ENCODE measurements at regions not wholly inside any gene's neighbourhood (a gene's known extent, or its start where the extent isn't known, plus 50 kb on each side); places are given as distances from the start of the nearest gene placed in this dataset.

- Histone ChIP-seq H3K9ac (ENCODE audit: low read depth in 1 of 3, low read length in 3 of 3) (no peak overlapping the region), H3K27ac (ENCODE audit: low read depth, low read length) (no peak overlapping the region), H3K4me3 (ENCODE audit: low read length in 3 of 3) (no peak overlapping the region), H3K4me1 (ENCODE audit: control insufficient read depth in 3 of 3, insufficient read depth in 3 of 3, low read length in 3 of 3) (no peaks in the 10 kb centered on the region), H3K9me3 (ENCODE audit: control insufficient read depth in 3 of 3, low read length in 3 of 3) (no peaks in the 10 kb centered on the region), H3K36me3 (ENCODE audit: control insufficient read depth in 3 of 3, insufficient read depth in 3 of 3, low read length in 3 of 3) (no peaks in the 10 kb centered on the region), H3K27me3 (ENCODE audit: control insufficient read depth in 3 of 3, insufficient read depth in 3 of 3, low read length in 3 of 3) (no peaks in the 10 kb centered on the region)
Measured at GRCh38 chr4:11700751-11701226, 272.1 kb upstream of the HS3ST1 start.

GRCh38 chr4:11698846-11699590 lies 270.3 kb upstream of the HS3ST1 start:
- H3K27ac ChIP-seq (ENCODE audit: low read depth, low read length) = no peak overlapping the region
- no peak overlapping the region for H3K9ac ChIP-seq (ENCODE audit: low read depth in 1 of 3, low read length in 3 of 3)
- H3K9me3 ChIP-seq (ENCODE audit: control insufficient read depth in 3 of 3, low read length in 3 of 3) = peaks cover 0 to 2% (median 0%) of the 10 kb centered on the region in 3 donors
- H3K4me1 ChIP-seq (ENCODE audit: control insufficient read depth in 3 of 3, insufficient read depth in 3 of 3, low read length in 3 of 3) = no peaks in the 10 kb centered on the region
- H3K36me3 ChIP-seq (ENCODE audit: control insufficient read depth in 3 of 3, insufficient read depth in 3 of 3, low read length in 3 of 3) = no peaks in the 10 kb centered on the region
- H3K4me3 ChIP-seq (ENCODE audit: low read length in 3 of 3) = no peak overlapping the region
- no peaks in the 10 kb centered on the region for H3K27me3 ChIP-seq (ENCODE audit: control insufficient read depth in 3 of 3, insufficient read depth in 3 of 3, low read length in 3 of 3)

- H3K9ac ChIP-seq (ENCODE audit: low read depth in 1 of 3, low read length in 3 of 3) = no peak overlapping the region
- H3K4me3 ChIP-seq (ENCODE audit: low read length in 3 of 3) = no peak overlapping the region
- no peaks in the 10 kb centered on the region for H3K4me1 ChIP-seq (ENCODE audit: control insufficient read depth in 3 of 3, insufficient read depth in 3 of 3, low read length in 3 of 3)
- no peaks in the 10 kb centered on the region for H3K27me3 ChIP-seq (ENCODE audit: control insufficient read depth in 3 of 3, insufficient read depth in 3 of 3, low read length in 3 of 3)
- H3K27ac ChIP-seq (ENCODE audit: low read depth, low read length) = no peak overlapping the region
- no peaks in the 10 kb centered on the region for H3K36me3 ChIP-seq (ENCODE audit: control insufficient read depth in 3 of 3, insufficient read depth in 3 of 3, low read length in 3 of 3)
- peaks cover 0 to 6% (median 0%) of the 10 kb centered on the region in 3 donors for H3K9me3 ChIP-seq (ENCODE audit: control insufficient read depth in 3 of 3, low read length in 3 of 3)
Measured at GRCh38 chr4:11698033-11698432, 269.3 kb upstream of the HS3ST1 start.

GRCh38 chr4:11693693-11694092 lies 265.0 kb upstream of the HS3ST1 start:
- Histone ChIP-seq H3K4me3 (ENCODE audit: low read length in 3 of 3) (no peak overlapping the region), H3K27ac (ENCODE audit: low read depth, low read length) (no peak overlapping the region), H3K36me3 (ENCODE audit: control insufficient read depth in 3 of 3, insufficient read depth in 3 of 3, low read length in 3 of 3) (no peaks in the 10 kb centered on the region), H3K9me3 (ENCODE audit: control insufficient read depth in 3 of 3, low read length in 3 of 3) (peaks cover 0 to 6% (median 0%) of the 10 kb centered on the region in 3 donors), H3K27me3 (ENCODE audit: control insufficient read depth in 3 of 3, insufficient read depth in 3 of 3, low read length in 3 of 3) (no peaks in the 10 kb centered on the region), H3K9ac (ENCODE audit: low read depth in 1 of 3, low read length in 3 of 3) (no peak overlapping the region), H3K4me1 (ENCODE audit: control insufficient read depth in 3 of 3, insufficient read depth in 3 of 3, low read length in 3 of 3) (no peaks in the 10 kb centered on the region)

GRCh38 chr4:11691236-11691635 lies 262.5 kb upstream of the HS3ST1 start:
- no peak overlapping the region for H3K9ac ChIP-seq (ENCODE audit: low read depth in 1 of 3, low read length in 3 of 3)
- no peaks in the 10 kb centered on the region for H3K4me1 ChIP-seq (ENCODE audit: control insufficient read depth in 3 of 3, insufficient read depth in 3 of 3, low read length in 3 of 3)
- H3K9me3 ChIP-seq (ENCODE audit: control insufficient read depth in 3 of 3, low read length in 3 of 3) = peaks cover 0 to 6% (median 0%) of the 10 kb centered on the region in 3 donors
- no peaks in the 10 kb centered on the region for H3K27me3 ChIP-seq (ENCODE audit: control insufficient read depth in 3 of 3, insufficient read depth in 3 of 3, low read length in 3 of 3)
- H3K4me3 ChIP-seq (ENCODE audit: low read length in 3 of 3) = no peak overlapping the region
- H3K27ac ChIP-seq (ENCODE audit: low read depth, low read length) = no peak overlapping the region
- no peaks in the 10 kb centered on the region for H3K36me3 ChIP-seq (ENCODE audit: control insufficient read depth in 3 of 3, insufficient read depth in 3 of 3, low read length in 3 of 3)

GRCh38 chr4:11687727-11688126 lies 259.0 kb upstream of the HS3ST1 start:
- Histone ChIP-seq H3K27ac (ENCODE audit: low read depth, low read length) (no peak overlapping the region), H3K36me3 (ENCODE audit: control insufficient read depth in 3 of 3, insufficient read depth in 3 of 3, low read length in 3 of 3) (no peaks in the 10 kb centered on the region), H3K4me3 (ENCODE audit: low read length in 3 of 3) (no peak overlapping the region), H3K27me3 (ENCODE audit: control insufficient read depth in 3 of 3, insufficient read depth in 3 of 3, low read length in 3 of 3) (peaks cover 0 to 2% (median 0%) of the 10 kb centered on the region in 3 donors), H3K4me1 (ENCODE audit: control insufficient read depth in 3 of 3, insufficient read depth in 3 of 3, low read length in 3 of 3) (no peaks in the 10 kb centered on the region), H3K9me3 (ENCODE audit: control insufficient read depth in 3 of 3, low read length in 3 of 3) (no peaks in the 10 kb centered on the region), H3K9ac (ENCODE audit: low read depth in 1 of 3, low read length in 3 of 3) (no peak overlapping the region)

- no peak overlapping the region for H3K27ac ChIP-seq (ENCODE audit: low read depth, low read length)
- H3K36me3 ChIP-seq (ENCODE audit: control insufficient read depth in 3 of 3, insufficient read depth in 3 of 3, low read length in 3 of 3) = no peaks in the 10 kb centered on the region
- H3K4me3 ChIP-seq (ENCODE audit: low read length in 3 of 3) = no peak overlapping the region
Measured at GRCh38 chr4:11685481-11685880, 256.8 kb upstream of the HS3ST1 start.

GRCh38 chr4:11675051-11675800 lies 246.5 kb upstream of the HS3ST1 start:
- no peaks in the 10 kb centered on the region for H3K27me3 ChIP-seq (ENCODE audit: control insufficient read depth in 3 of 3, insufficient read depth in 3 of 3, low read length in 3 of 3)
- H3K36me3 ChIP-seq (ENCODE audit: control insufficient read depth in 3 of 3, insufficient read depth in 3 of 3, low read length in 3 of 3) = no peaks in the 10 kb centered on the region
- H3K27ac ChIP-seq (ENCODE audit: low read depth, low read length) = no peak overlapping the region
- no peaks in the 10 kb centered on the region for H3K4me1 ChIP-seq (ENCODE audit: control insufficient read depth in 3 of 3, insufficient read depth in 3 of 3, low read length in 3 of 3)
- H3K9me3 ChIP-seq (ENCODE audit: control insufficient read depth in 3 of 3, low read length in 3 of 3) = no peaks in the 10 kb centered on the region
- no peak overlapping the region for H3K9ac ChIP-seq (ENCODE audit: low read depth in 1 of 3, low read length in 3 of 3)
- no peak overlapping the region for H3K4me3 ChIP-seq (ENCODE audit: low read length in 3 of 3)

More at GRCh38 chr4:11685481-11685880, 256.8 kb upstream of the HS3ST1 start:
- peaks cover 0 to 2% (median 0%) of the 10 kb centered on the region in 3 donors for H3K27me3 ChIP-seq (ENCODE audit: control insufficient read depth in 3 of 3, insufficient read depth in 3 of 3, low read length in 3 of 3)
- H3K4me1 ChIP-seq (ENCODE audit: control insufficient read depth in 3 of 3, insufficient read depth in 3 of 3, low read length in 3 of 3) = no peaks in the 10 kb centered on the region
- no peaks in the 10 kb centered on the region for H3K9me3 ChIP-seq (ENCODE audit: control insufficient read depth in 3 of 3, low read length in 3 of 3)
- no peak overlapping the region for H3K9ac ChIP-seq (ENCODE audit: low read depth in 1 of 3, low read length in 3 of 3)

- no peak overlapping the region for H3K9ac ChIP-seq (ENCODE audit: low read depth in 1 of 3, low read length in 3 of 3)
- no peaks in the 10 kb centered on the region for H3K36me3 ChIP-seq (ENCODE audit: control insufficient read depth in 3 of 3, insufficient read depth in 3 of 3, low read length in 3 of 3)
- H3K4me1 ChIP-seq (ENCODE audit: control insufficient read depth in 3 of 3, insufficient read depth in 3 of 3, low read length in 3 of 3) = no peaks in the 10 kb centered on the region
- no peaks in the 10 kb centered on the region for H3K27me3 ChIP-seq (ENCODE audit: control insufficient read depth in 3 of 3, insufficient read depth in 3 of 3, low read length in 3 of 3)
- H3K4me3 ChIP-seq (ENCODE audit: low read length in 3 of 3) = no peak overlapping the region
- H3K9me3 ChIP-seq (ENCODE audit: control insufficient read depth in 3 of 3, low read length in 3 of 3) = no peaks in the 10 kb centered on the region
- H3K27ac ChIP-seq (ENCODE audit: low read depth, low read length) = no peak overlapping the region
Measured at GRCh38 chr4:11670304-11670703, 241.6 kb upstream of the HS3ST1 start.

- Histone ChIP-seq H3K9me3 (ENCODE audit: control insufficient read depth in 3 of 3, low read length in 3 of 3) (no peaks in the 10 kb centered on the region), H3K9ac (ENCODE audit: low read depth in 1 of 3, low read length in 3 of 3) (no peak overlapping the region), H3K27me3 (ENCODE audit: control insufficient read depth in 3 of 3, insufficient read depth in 3 of 3, low read length in 3 of 3) (no peaks in the 10 kb centered on the region), H3K4me1 (ENCODE audit: control insufficient read depth in 3 of 3, insufficient read depth in 3 of 3, low read length in 3 of 3) (no peaks in the 10 kb centered on the region), H3K27ac (ENCODE audit: low read depth, low read length) (no peak overlapping the region), H3K4me3 (ENCODE audit: low read length in 3 of 3) (no peak overlapping the region), H3K36me3 (ENCODE audit: control insufficient read depth in 3 of 3, insufficient read depth in 3 of 3, low read length in 3 of 3) (no peaks in the 10 kb centered on the region)
Measured at GRCh38 chr4:11669156-11669555, 240.5 kb upstream of the HS3ST1 start.

All from skeletal muscle tissue (tissue), 3 donors.